ENCODE measurements at regions not wholly inside any gene's neighbourhood (a gene's known extent, or its start where the extent isn't known, plus 50 kb on each side); places are given as distances from the start of the nearest gene placed in this dataset.

GRCh38 chr13:74969419-74969818 is 512.5 kb downstream of the TBC1D4 start:
- intact Hi-C loops (cut with micrococcal nuclease): no loop called here
- no peak for FAIRE-seq

GRCh38 chr13:74966814-74967424 is 515.0 kb downstream of the TBC1D4 start:
- no peak for DNase-seq (ENCODE audit: extremely low read depth in 1 of 4, low spot score in 3 of 4)
- 9% methylated on average over 4 of the region's 5 CpGs for WGBS (ENCODE audit: insufficient coverage, low coverage, missing lambda C conversion rate)
- in situ Hi-C loops (cut with MboI): no loop called here
- Histone ChIP-seq H3K4me2 (ENCODE audit: insufficient read depth, low read length) (no peak overlapping the region), H3K9me1 (ENCODE audit: control insufficient read depth, insufficient read depth, low read length) (no peaks in the 10 kb centered on the region), H3K27ac (ENCODE audit: extremely low read depth, low read depth, low read length) (no peak overlapping the region), H3K79me2 (ENCODE audit: control insufficient read depth, insufficient read depth, low read length) (no peaks in the 10 kb centered on the region), H3K27me3 (ENCODE audit: control insufficient read depth in 2 of 2, insufficient read depth in 2 of 2, low read length in 2 of 2) (no peaks in the 10 kb centered on the region), H3K4me3 (no peak overlapping the region), H3K4me1 (replicated peaks in 1 of 2; ENCODE audit: control insufficient read depth in 2 of 2, insufficient read depth in 2 of 2, low read length in 2 of 2) (no peaks in the 10 kb centered on the region), H3K36me3 (ENCODE audit: control insufficient read depth, insufficient read depth, low read length) (no peaks in the 10 kb centered on the region), H2AFZ (ENCODE audit: low read depth, low read length) (no peak overlapping the region), H3K9me3 (replicated peaks; ENCODE audit: control insufficient read depth, insufficient read depth, low read depth, low read length) (no peaks in the 10 kb centered on the region), H3K9ac (ENCODE audit: insufficient read depth in 1 of 2, low read depth in 2 of 2, low read length in 2 of 2) (no peak overlapping the region), H4K20me1 (replicated peaks; ENCODE audit: control insufficient read depth, insufficient read depth, low read length) (no peaks in the 10 kb centered on the region)
- POLR2A ChIA-PET: interaction anchor here (0.6 kb wide), 1 partner anchor 12 kb away, joined by 3 read pairs; no protein-coding TSS in a partner anchor
- CTCF ChIA-PET (ENCODE audit: low intra/inter-chr PET ratio): no interaction called here
- no TSS peak for BruUV-seq (replicated peaks)
- intact Hi-C loops (cut with micrococcal nuclease): no loop called here
- TF ChIP-seq SREBF2 (CRISPR knock-in tag; IDR thresholded peaks at IDR 0.05) (no peak), BCOR (IDR thresholded peaks at IDR 0.05) (no peak), CC2D1A (IDR thresholded peaks at IDR 0.05) (no peak), PHB2 (IDR thresholded peaks at IDR 0.05; ENCODE audit: low read depth) (no peak), SFPQ (IDR thresholded peaks at IDR 0.05; ENCODE audit: low read depth, low read length) (no peak), FOXP4 (CRISPR knock-in tag; IDR thresholded peaks at IDR 0.05; ENCODE audit: borderline replicate concordance) (no peak), ARID2 (IDR thresholded peaks at IDR 0.05) (no peak), POLR2AphosphoS2 (IDR thresholded peaks at IDR 0.05; ENCODE audit: low read length) (no peak), STAT5B (CRISPR knock-in tag; IDR thresholded peaks at IDR 0.05) (no peak), ZKSCAN1 (IDR thresholded peaks at IDR 0.05; ENCODE audit: low read depth, low read length) (no peak)
- no peak for ATAC-seq
- no peak for FAIRE-seq

More at GRCh38 chr13:74969419-74969818, 512.5 kb downstream of the TBC1D4 start:
- no peak overlapping the region for H3K27ac ChIP-seq (ENCODE audit: extremely low read depth, low read depth, low read length)
- TF ChIP-seq NR3C1 (CRISPR knock-in tag; IDR thresholded peaks at IDR 0.05): no peak
- TF ChIP-seq ZNF140 (CRISPR knock-in tag; IDR thresholded peaks at IDR 0.05): no peak
- TF ChIP-seq ZNF76 (CRISPR knock-in tag; IDR thresholded peaks at IDR 0.05; ENCODE audit: borderline replicate concordance): no peak
- TF ChIP-seq SMAD4 (CRISPR knock-in tag; conservative IDR thresholded peaks at IDR 0.05): no peak
- no peak for TF ChIP-seq FOXA1 (IDR thresholded peaks at IDR 0.05; ENCODE audit: borderline replicate concordance)
- no peaks in the 10 kb centered on the region for H3K4me1 ChIP-seq (replicated peaks in 1 of 2; ENCODE audit: control insufficient read depth in 2 of 2, insufficient read depth in 2 of 2, low read length in 2 of 2)
- ChIA-PET POLR2A (no interaction called here), CTCF (ENCODE audit: low intra/inter-chr PET ratio) (no interaction called here)
- no peaks in the 10 kb centered on the region for H3K27me3 ChIP-seq (ENCODE audit: control insufficient read depth in 2 of 2, insufficient read depth in 2 of 2, low read length in 2 of 2)
- H4K20me1 ChIP-seq (replicated peaks; ENCODE audit: control insufficient read depth, insufficient read depth, low read length): no peaks in the 10 kb centered on the region
- H3K4me3 ChIP-seq: no peak overlapping the region
- BruUV-seq (replicated peaks): no TSS peak
- 0% methylated on average over 1 of the region's 1 CpG for WGBS (ENCODE audit: insufficient coverage, low coverage, missing lambda C conversion rate)
- H3K9ac ChIP-seq (ENCODE audit: insufficient read depth in 1 of 2, low read depth in 2 of 2, low read length in 2 of 2): no peak overlapping the region
- H3K4me2 ChIP-seq (ENCODE audit: insufficient read depth, low read length): no peak overlapping the region
- H3K9me3 ChIP-seq (replicated peaks; ENCODE audit: control insufficient read depth, insufficient read depth, low read depth, low read length): no peaks in the 10 kb centered on the region
- no peaks in the 10 kb centered on the region for H3K79me2 ChIP-seq (ENCODE audit: control insufficient read depth, insufficient read depth, low read length)
- no peak overlapping the region for H2AFZ ChIP-seq (ENCODE audit: low read depth, low read length)
- H3K9me1 ChIP-seq (ENCODE audit: control insufficient read depth, insufficient read depth, low read length): no peaks in the 10 kb centered on the region
- in situ Hi-C loops (cut with MboI): no loop called here
- H3K36me3 ChIP-seq (ENCODE audit: control insufficient read depth, insufficient read depth, low read length): no peaks in the 10 kb centered on the region
- DNase-seq (ENCODE audit: extremely low read depth in 1 of 4, low spot score in 3 of 4) (no peak), ATAC-seq (no peak)

Data from K562 (cell line).